T47D (cell line): ENCODE measurements at regions not wholly inside any gene's neighbourhood (a gene's known extent, or its start where the extent isn't known, plus 50 kb on each side); places are given as distances from the start of the nearest gene placed in this dataset.

Source experiments
- DNase-seq, 2 experiments: peaks; one replicate each; pipeline versions ENCODE4 v3.0.0 to v3.0.0-alpha.2; 2011 to 2012; ENCODE audit warnings: low read depth in 1 of 2, low spot score in 1 of 2
- JUND ChIP-seq: IDR thresholded peaks from 2 replicates; pipeline ENCODE4 v1.6.1; 2012; ENCODE audit warnings: low read depth
- in situ Hi-C: cut with HindIII; loops from 2 replicates; pipeline ENCODE4 v1.10.0; 2016; ENCODE audit warnings: low sequenced_read_pairs, low pct_unique_long_range_greater_than_20kb

- in situ Hi-C loops, result no loop called here
- peak; percentile 52 to 76 for DNase-seq
Observed at GRCh38 chr11:57116654-57117053, 65.1 kb upstream of the LRRC55 start.

GRCh38 chr11:57120192-57120965 lies 61.4 kb upstream of the LRRC55 start:
- TF ChIP-seq JUND, result no peak
- in situ Hi-C loops, result no loop called here
- no peak for DNase-seq

More at GRCh38 chr11:57116654-57117053, 65.1 kb upstream of the LRRC55 start:
- TF ChIP-seq JUND, result no peak

- no peak for DNase-seq
- in situ Hi-C loops, result no loop called here
- TF ChIP-seq JUND, result no peak
Observed at GRCh38 chr11:57121996-57122395, 59.8 kb upstream of the LRRC55 start.

GRCh38 chr11:57123590-57123989 lies 58.2 kb upstream of the LRRC55 start:
- TF ChIP-seq JUND, result no peak
- DNase-seq, result no peak
- in situ Hi-C loops, result no loop called here

- DNase-seq, result no peak
- in situ Hi-C loops, result no loop called here
Observed at GRCh38 chr11:57124505-57124904, 57.2 kb upstream of the LRRC55 start.

GRCh38 chr11:57124917-57125316 lies 56.8 kb upstream of the LRRC55 start:
- no peak for TF ChIP-seq JUND
- in situ Hi-C loops, result no loop called here
- DNase-seq, result no peak

More at GRCh38 chr11:57124505-57124904, 57.2 kb upstream of the LRRC55 start:
- TF ChIP-seq JUND, result no peak

GRCh38 chr11:57126766-57127400 lies 54.9 kb upstream of the LRRC55 start:
- TF ChIP-seq JUND, result no peak
- in situ Hi-C loops, result no loop called here
- DNase-seq, result no peak

GRCh38 chr11:57131080-57131790 lies 50.5 kb upstream of the LRRC55 start:
- in situ Hi-C loops, result no loop called here
- DNase-seq, result peak in 1 of 2 experiments; percentile 62
- no peak for TF ChIP-seq JUND
